ENCODE measurements at regions not wholly inside any gene's neighbourhood (a gene's known extent, or its start where the extent isn't known, plus 50 kb on each side); places are given as distances from the start of the nearest gene placed in this dataset.

GRCh38 chr5:15263942-15264341, 236.0 kb upstream of the FBXL7 start:
- no peaks in the 10 kb centered on the region for H3K79me1 ChIP-seq (ENCODE audit: low read length)
- H3K27ac ChIP-seq (ENCODE audit: low read depth, low read length) = no peak overlapping the region
- no peaks in the 10 kb centered on the region for H3K36me3 ChIP-seq (ENCODE audit: control insufficient read depth, insufficient read depth, low read length)
- H3K4me1 ChIP-seq (ENCODE audit: control insufficient read depth, low read depth, low read length) = no peaks in the 10 kb centered on the region
- H3K4ac ChIP-seq (ENCODE audit: low read depth, low read length) = no peak overlapping the region
- no peak overlapping the region for H2AK5ac ChIP-seq (ENCODE audit: low read length)
- no peak overlapping the region for H2BK5ac ChIP-seq (ENCODE audit: low read length)
- H3K79me2 ChIP-seq (ENCODE audit: control insufficient read depth, insufficient read depth, low read length) = no peaks in the 10 kb centered on the region
- no peak overlapping the region for H3K4me3 ChIP-seq (ENCODE audit: low read length)
- no peak overlapping the region for H3K23ac ChIP-seq (ENCODE audit: low read length)
- H3K4me2 ChIP-seq (ENCODE audit: low read length) = no peak overlapping the region
- no peak overlapping the region for H3K18ac ChIP-seq (ENCODE audit: low read length)
- H3K27me3 ChIP-seq (ENCODE audit: insufficient read depth, low read length, poor library complexity) = no peaks in the 10 kb centered on the region
- H4K5ac ChIP-seq (ENCODE audit: low read length) = no peak overlapping the region
- no peak overlapping the region for H2BK120ac ChIP-seq (ENCODE audit: low read depth, low read length)
- no peak overlapping the region for H3K56ac ChIP-seq (ENCODE audit: low read length)
- no peak overlapping the region for H2BK15ac ChIP-seq (replicated peaks; ENCODE audit: low read depth)
- no peak for DNase-seq
- WGBS (ENCODE audit: extremely low coverage, insufficient coverage, low lambda C conversion rate) = no CpG with 5 or more reads among the region's 1 CpG
- H3K9ac ChIP-seq (ENCODE audit: low read length) = no peak overlapping the region
- H4K8ac ChIP-seq (ENCODE audit: low read depth, low read length) = no peak overlapping the region

GRCh38 chr5:15263406-15263805, 236.6 kb upstream of the FBXL7 start:
- Histone ChIP-seq H3K4me3 (ENCODE audit: low read length) (no peak overlapping the region), H2BK15ac (replicated peaks; ENCODE audit: low read depth) (no peak overlapping the region), H4K5ac (ENCODE audit: low read length) (no peak overlapping the region), H3K4ac (ENCODE audit: low read depth, low read length) (no peak overlapping the region), H3K9ac (ENCODE audit: low read length) (no peak overlapping the region), H2AK5ac (ENCODE audit: low read length) (no peak overlapping the region), H3K79me1 (ENCODE audit: low read length) (no peaks in the 10 kb centered on the region), H2BK120ac (ENCODE audit: low read depth, low read length) (no peak overlapping the region), H3K56ac (ENCODE audit: low read length) (no peak overlapping the region), H2BK5ac (ENCODE audit: low read length) (no peak overlapping the region), H3K79me2 (ENCODE audit: control insufficient read depth, insufficient read depth, low read length) (no peaks in the 10 kb centered on the region), H3K36me3 (ENCODE audit: control insufficient read depth, insufficient read depth, low read length) (no peaks in the 10 kb centered on the region), H3K18ac (ENCODE audit: low read length) (no peak overlapping the region), H4K8ac (ENCODE audit: low read depth, low read length) (no peak overlapping the region), H3K4me1 (ENCODE audit: control insufficient read depth, low read depth, low read length) (no peaks in the 10 kb centered on the region), H3K4me2 (ENCODE audit: low read length) (no peak overlapping the region), H3K27me3 (ENCODE audit: insufficient read depth, low read length, poor library complexity) (no peaks in the 10 kb centered on the region), H3K27ac (ENCODE audit: low read depth, low read length) (no peak overlapping the region), H3K23ac (ENCODE audit: low read length) (no peak overlapping the region)
- no peak for DNase-seq
- WGBS (ENCODE audit: extremely low coverage, insufficient coverage, low lambda C conversion rate) = no CpG with 5 or more reads among the region's 2 CpGs

GRCh38 chr5:15261269-15261995, 238.5 kb upstream of the FBXL7 start:
- H3K79me1 ChIP-seq (ENCODE audit: low read length) = no peaks in the 10 kb centered on the region
- H3K4me3 ChIP-seq (ENCODE audit: low read length) = no peak overlapping the region
- H3K18ac ChIP-seq (ENCODE audit: low read length) = no peak overlapping the region
- H3K4me1 ChIP-seq (ENCODE audit: control insufficient read depth, low read depth, low read length) = no peaks in the 10 kb centered on the region
- H3K27me3 ChIP-seq (ENCODE audit: insufficient read depth, low read length, poor library complexity) = no peaks in the 10 kb centered on the region
- no peaks in the 10 kb centered on the region for H3K79me2 ChIP-seq (ENCODE audit: control insufficient read depth, insufficient read depth, low read length)
- no peak overlapping the region for H3K4me2 ChIP-seq (ENCODE audit: low read length)
- H3K9ac ChIP-seq (ENCODE audit: low read length) = no peak overlapping the region
- no peak overlapping the region for H2BK15ac ChIP-seq (replicated peaks; ENCODE audit: low read depth)
- no peak overlapping the region for H4K8ac ChIP-seq (ENCODE audit: low read depth, low read length)
- no peak overlapping the region for H3K56ac ChIP-seq (ENCODE audit: low read length)
- no peak overlapping the region for H2BK120ac ChIP-seq (ENCODE audit: low read depth, low read length)
- H3K23ac ChIP-seq (ENCODE audit: low read length) = no peak overlapping the region
- H2AK5ac ChIP-seq (ENCODE audit: low read length) = no peak overlapping the region
- H3K4ac ChIP-seq (ENCODE audit: low read depth, low read length) = no peak overlapping the region
- no peak overlapping the region for H2BK5ac ChIP-seq (ENCODE audit: low read length)
- H4K5ac ChIP-seq (ENCODE audit: low read length) = no peak overlapping the region
- H3K36me3 ChIP-seq (ENCODE audit: control insufficient read depth, insufficient read depth, low read length) = no peaks in the 10 kb centered on the region
- no peak for DNase-seq
- H3K27ac ChIP-seq (ENCODE audit: low read depth, low read length) = no peak overlapping the region

GRCh38 chr5:15260356-15261268, 239.4 kb upstream of the FBXL7 start:
- Histone ChIP-seq H2BK120ac (ENCODE audit: low read depth, low read length) (no peak overlapping the region), H3K23ac (ENCODE audit: low read length) (no peak overlapping the region), H3K18ac (ENCODE audit: low read length) (no peak overlapping the region), H3K36me3 (ENCODE audit: control insufficient read depth, insufficient read depth, low read length) (no peaks in the 10 kb centered on the region), H3K4me2 (ENCODE audit: low read length) (no peak overlapping the region), H3K56ac (ENCODE audit: low read length) (no peak overlapping the region), H4K8ac (ENCODE audit: low read depth, low read length) (no peak overlapping the region), H3K4ac (ENCODE audit: low read depth, low read length) (no peak overlapping the region), H3K79me1 (ENCODE audit: low read length) (no peaks in the 10 kb centered on the region), H3K4me3 (ENCODE audit: low read length) (no peak overlapping the region), H3K79me2 (ENCODE audit: control insufficient read depth, insufficient read depth, low read length) (no peaks in the 10 kb centered on the region), H3K4me1 (ENCODE audit: control insufficient read depth, low read depth, low read length) (no peaks in the 10 kb centered on the region), H4K5ac (ENCODE audit: low read length) (no peak overlapping the region), H3K27me3 (ENCODE audit: insufficient read depth, low read length, poor library complexity) (no peaks in the 10 kb centered on the region), H3K27ac (ENCODE audit: low read depth, low read length) (no peak overlapping the region), H2BK5ac (ENCODE audit: low read length) (no peak overlapping the region), H2AK5ac (ENCODE audit: low read length) (no peak overlapping the region), H3K9ac (ENCODE audit: low read length) (no peak overlapping the region), H2BK15ac (replicated peaks; ENCODE audit: low read depth) (no peak overlapping the region)
- no peak for DNase-seq
- no CpG with 5 or more reads among the region's 7 CpGs for WGBS (ENCODE audit: extremely low coverage, insufficient coverage, low lambda C conversion rate)

GRCh38 chr5:15256485-15256884, 243.5 kb upstream of the FBXL7 start:
- no peaks in the 10 kb centered on the region for H3K79me1 ChIP-seq (ENCODE audit: low read length)
- H3K4ac ChIP-seq (ENCODE audit: low read depth, low read length) = no peak overlapping the region
- H3K36me3 ChIP-seq (ENCODE audit: control insufficient read depth, insufficient read depth, low read length) = no peaks in the 10 kb centered on the region
- no peaks in the 10 kb centered on the region for H3K4me1 ChIP-seq (ENCODE audit: control insufficient read depth, low read depth, low read length)
- no peak overlapping the region for H2AK5ac ChIP-seq (ENCODE audit: low read length)
- no CpG with 5 or more reads among the region's 4 CpGs for WGBS (ENCODE audit: extremely low coverage, insufficient coverage, low lambda C conversion rate)
- H3K27ac ChIP-seq (ENCODE audit: low read depth, low read length) = no peak overlapping the region
- no peaks in the 10 kb centered on the region for H3K27me3 ChIP-seq (ENCODE audit: insufficient read depth, low read length, poor library complexity)
- H4K5ac ChIP-seq (ENCODE audit: low read length) = no peak overlapping the region
- no peak overlapping the region for H3K4me3 ChIP-seq (ENCODE audit: low read length)
- H3K23ac ChIP-seq (ENCODE audit: low read length) = no peak overlapping the region
- no peak overlapping the region for H3K18ac ChIP-seq (ENCODE audit: low read length)
- no peak overlapping the region for H2BK15ac ChIP-seq (replicated peaks; ENCODE audit: low read depth)
- H3K79me2 ChIP-seq (ENCODE audit: control insufficient read depth, insufficient read depth, low read length) = no peaks in the 10 kb centered on the region
- H2BK5ac ChIP-seq (ENCODE audit: low read length) = no peak overlapping the region
- DNase-seq = no peak
- no peak overlapping the region for H2BK120ac ChIP-seq (ENCODE audit: low read depth, low read length)
- no peak overlapping the region for H3K56ac ChIP-seq (ENCODE audit: low read length)
- H4K8ac ChIP-seq (ENCODE audit: low read depth, low read length) = no peak overlapping the region
- no peak overlapping the region for H3K9ac ChIP-seq (ENCODE audit: low read length)
- no peak overlapping the region for H3K4me2 ChIP-seq (ENCODE audit: low read length)
